ENCODE measurements at regions not wholly inside any gene's neighbourhood (a gene's known extent, or its start where the extent isn't known, plus 50 kb on each side); places are given as distances from the start of the nearest gene placed in this dataset.

GRCh38 chr1:37174876-37175275, 140.6 kb upstream of the GRIK3 start:
- TF ChIP-seq CTCF (IDR thresholded peaks at IDR 0.05) (no peak), POLR2A (IDR thresholded peaks at IDR 0.05) (no peak)

All from testis (tissue), 2 donors.